Hepatic stellate cell (primary cell): ENCODE measurements at regions not wholly inside any gene's neighbourhood (a gene's known extent, or its start where the extent isn't known, plus 50 kb on each side); places are given as distances from the start of the nearest gene placed in this dataset.

ENCODE experiments used
- DNase-seq: peaks from one replicate; pipeline ENCODE4 v3.0.0; 2011; ENCODE audit warnings: low spot score

GRCh38 chr5:124839371-124839998 is 93.0 kb upstream of the ZNF608 start:
- DNase-seq, result no peak

GRCh38 chr5:124841829-124842712 is 95.6 kb upstream of the ZNF608 start:
- DNase-seq, result no peak

- no peak for DNase-seq
Observed at GRCh38 chr5:124842725-124843595, 96.5 kb upstream of the ZNF608 start.

- DNase-seq, result no peak
Observed at GRCh38 chr5:124843596-124843899, 97.1 kb upstream of the ZNF608 start.

- no peak for DNase-seq
Observed at GRCh38 chr5:124844371-124844920, 98.0 kb upstream of the ZNF608 start.

GRCh38 chr5:124847907-124848306 is 101.5 kb upstream of the ZNF608 start:
- no peak for DNase-seq

- no peak for DNase-seq
Observed at GRCh38 chr5:124849774-124850173, 103.3 kb upstream of the ZNF608 start.

- DNase-seq, result no peak
Observed at GRCh38 chr5:124856726-124857125, 110.3 kb upstream of the ZNF608 start.

- no peak for DNase-seq
Observed at GRCh38 chr5:124858612-124859011, 112.2 kb upstream of the ZNF608 start.

GRCh38 chr5:124859027-124859426 is 112.6 kb upstream of the ZNF608 start:
- no peak for DNase-seq

GRCh38 chr5:124859556-124860290 is 113.3 kb upstream of the ZNF608 start:
- DNase-seq, result no peak

- no peak for DNase-seq
Observed at GRCh38 chr5:124860291-124860655, 113.8 kb upstream of the ZNF608 start.

- DNase-seq, result no peak
Observed at GRCh38 chr5:124865066-124865465, 118.6 kb upstream of the ZNF608 start.

GRCh38 chr5:124865603-124866354 is 119.3 kb upstream of the ZNF608 start:
- no peak for DNase-seq

- no peak for DNase-seq
Observed at GRCh38 chr5:124866355-124867136, 120.1 kb upstream of the ZNF608 start.

- DNase-seq, result no peak
Observed at GRCh38 chr5:124867137-124867704, 120.8 kb upstream of the ZNF608 start.

- no peak for DNase-seq
Observed at GRCh38 chr5:124868676-124869075, 122.2 kb upstream of the ZNF608 start.

GRCh38 chr5:124869426-124870033 is 123.1 kb upstream of the ZNF608 start:
- no peak for DNase-seq

- no peak for DNase-seq
Observed at GRCh38 chr5:124870070-124870469, 123.6 kb upstream of the ZNF608 start.
